ENCODE measurements at regions not wholly inside any gene's neighbourhood (a gene's known extent, or its start where the extent isn't known, plus 50 kb on each side); places are given as distances from the start of the nearest gene placed in this dataset.

- TF ChIP-seq EZH2 (IDR thresholded peaks at IDR 0.05): no peak
- no peak for TF ChIP-seq CTCF (IDR thresholded peaks at IDR 0.05)
- TF ChIP-seq EZH2phosphoT487 (IDR thresholded peaks at IDR 0.05): no peak
- no peaks in the 10 kb centered on the region for H3K9me3 ChIP-seq (ENCODE audit: low read depth)
- H3K4me1 Mint-ChIP-seq: peaks cover 5% of the 10 kb centered on the region
- no peak overlapping the region for H3K9ac ChIP-seq
- no peak overlapping the region for H3K4me3 ChIP-seq
- DNase-seq (ENCODE audit: low spot score): no peak
- H3K4me2 ChIP-seq: no peak overlapping the region
- H4K20me1 ChIP-seq (ENCODE audit: low read depth): no peaks in the 10 kb centered on the region
- no peaks in the 10 kb centered on the region for H3K4me1 ChIP-seq
- H3F3A ChIP-seq (ENCODE audit: low read depth): no peaks in the 10 kb centered on the region
- H3K4me3 Mint-ChIP-seq: no peak overlapping the region
- H3K36me3 ChIP-seq: no peaks in the 10 kb centered on the region
- H3K27ac Mint-ChIP-seq: no peak overlapping the region
- H3K27me3 ChIP-seq: no peaks in the 10 kb centered on the region
- peaks cover 6% of the 10 kb centered on the region for H3K27me3 Mint-ChIP-seq (ENCODE audit: insufficient read depth, low read depth)
- H3K36me3 Mint-ChIP-seq: no peaks in the 10 kb centered on the region
- H3K27ac ChIP-seq: no peak overlapping the region
- no peak overlapping the region for H2AFZ ChIP-seq (replicated peaks)
- H3K79me2 ChIP-seq (ENCODE audit: low read depth): no peaks in the 10 kb centered on the region
- no peaks in the 10 kb centered on the region for H3K9me3 Mint-ChIP-seq
Measured at GRCh38 chr11:11025087-11025486, 167.2 kb upstream of the ZBED5 start.

GRCh38 chr11:11022125-11022730 is 164.4 kb upstream of the ZBED5 start:
- Histone ChIP-seq H3K27ac (no peak overlapping the region), H3K4me1 (no peaks in the 10 kb centered on the region), H3K36me3 (no peaks in the 10 kb centered on the region), H2AFZ (replicated peaks) (no peak overlapping the region), H4K20me1 (ENCODE audit: low read depth) (no peaks in the 10 kb centered on the region), H3K27me3 (no peaks in the 10 kb centered on the region), H3K4me2 (no peak overlapping the region), H3K9me3 (ENCODE audit: low read depth) (no peaks in the 10 kb centered on the region), H3K4me3 (no peak overlapping the region), H3K79me2 (ENCODE audit: low read depth) (no peaks in the 10 kb centered on the region), H3F3A (ENCODE audit: low read depth) (no peaks in the 10 kb centered on the region), H3K9ac (no peak overlapping the region)
- no peak for DNase-seq (ENCODE audit: low spot score)
- H3K4me3 Mint-ChIP-seq: no peak overlapping the region
- no peak overlapping the region for H3K27ac Mint-ChIP-seq
- peak; percentile 61 for TF ChIP-seq CTCF (IDR thresholded peaks at IDR 0.05)
- no peak for TF ChIP-seq EZH2 (IDR thresholded peaks at IDR 0.05)
- no peaks in the 10 kb centered on the region for H3K9me3 Mint-ChIP-seq
- no peaks in the 10 kb centered on the region for H3K36me3 Mint-ChIP-seq
- peaks cover 6% of the 10 kb centered on the region for H3K27me3 Mint-ChIP-seq (ENCODE audit: insufficient read depth, low read depth)
- H3K4me1 Mint-ChIP-seq: peaks cover 2% of the 10 kb centered on the region

DNA sequence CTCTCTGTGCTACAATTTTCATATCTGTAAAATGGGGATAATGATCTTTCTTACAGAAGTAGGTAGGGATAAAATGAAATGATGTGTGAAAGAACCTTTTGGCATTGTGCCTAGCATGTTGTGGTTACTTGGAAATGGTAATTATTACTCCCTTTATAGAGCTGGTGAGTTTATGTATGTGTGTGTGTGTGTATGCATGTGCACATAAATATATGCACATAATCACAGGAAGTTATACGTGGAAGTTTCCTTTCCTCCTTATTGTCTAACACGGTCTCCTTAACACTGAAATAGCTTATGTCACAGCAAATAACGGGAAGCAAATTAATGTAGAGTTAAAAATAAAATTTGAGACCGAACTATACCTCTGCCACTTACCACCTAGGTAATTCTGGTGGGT is 163.7 kb upstream of the ZBED5 start:
- no peak for TF ChIP-seq EZH2 (IDR thresholded peaks at IDR 0.05)
- TF ChIP-seq EZH2phosphoT487 (IDR thresholded peaks at IDR 0.05): no peak
- no peak for TF ChIP-seq CTCF (IDR thresholded peaks at IDR 0.05)
- no peak overlapping the region for H3K27ac Mint-ChIP-seq
- H3K4me1 Mint-ChIP-seq: peaks cover 2% of the 10 kb centered on the region
- no peak overlapping the region for H3K9ac ChIP-seq
- H3K27ac ChIP-seq: no peak overlapping the region
- peaks cover 6% of the 10 kb centered on the region for H3K27me3 Mint-ChIP-seq (ENCODE audit: insufficient read depth, low read depth)
- no peaks in the 10 kb centered on the region for H3K36me3 Mint-ChIP-seq
- H3F3A ChIP-seq (ENCODE audit: low read depth): no peaks in the 10 kb centered on the region
- H3K4me3 Mint-ChIP-seq: no peak overlapping the region
- H3K27me3 ChIP-seq: no peaks in the 10 kb centered on the region
- H3K9me3 ChIP-seq (ENCODE audit: low read depth): no peaks in the 10 kb centered on the region
- no peak overlapping the region for H3K4me2 ChIP-seq
- H3K4me1 ChIP-seq: no peaks in the 10 kb centered on the region
- H2AFZ ChIP-seq (replicated peaks): no peak overlapping the region
- H3K36me3 ChIP-seq: no peaks in the 10 kb centered on the region
- no peaks in the 10 kb centered on the region for H4K20me1 ChIP-seq (ENCODE audit: low read depth)
- no peak for DNase-seq (ENCODE audit: low spot score)
- no peak overlapping the region for H3K4me3 ChIP-seq
- no peaks in the 10 kb centered on the region for H3K79me2 ChIP-seq (ENCODE audit: low read depth)
- H3K9me3 Mint-ChIP-seq: no peaks in the 10 kb centered on the region
